ENCODE measurements at regions not wholly inside any gene's neighbourhood (a gene's known extent, or its start where the extent isn't known, plus 50 kb on each side); places are given as distances from the start of the nearest gene placed in this dataset.

- TF ChIP-seq, protein P1, sequence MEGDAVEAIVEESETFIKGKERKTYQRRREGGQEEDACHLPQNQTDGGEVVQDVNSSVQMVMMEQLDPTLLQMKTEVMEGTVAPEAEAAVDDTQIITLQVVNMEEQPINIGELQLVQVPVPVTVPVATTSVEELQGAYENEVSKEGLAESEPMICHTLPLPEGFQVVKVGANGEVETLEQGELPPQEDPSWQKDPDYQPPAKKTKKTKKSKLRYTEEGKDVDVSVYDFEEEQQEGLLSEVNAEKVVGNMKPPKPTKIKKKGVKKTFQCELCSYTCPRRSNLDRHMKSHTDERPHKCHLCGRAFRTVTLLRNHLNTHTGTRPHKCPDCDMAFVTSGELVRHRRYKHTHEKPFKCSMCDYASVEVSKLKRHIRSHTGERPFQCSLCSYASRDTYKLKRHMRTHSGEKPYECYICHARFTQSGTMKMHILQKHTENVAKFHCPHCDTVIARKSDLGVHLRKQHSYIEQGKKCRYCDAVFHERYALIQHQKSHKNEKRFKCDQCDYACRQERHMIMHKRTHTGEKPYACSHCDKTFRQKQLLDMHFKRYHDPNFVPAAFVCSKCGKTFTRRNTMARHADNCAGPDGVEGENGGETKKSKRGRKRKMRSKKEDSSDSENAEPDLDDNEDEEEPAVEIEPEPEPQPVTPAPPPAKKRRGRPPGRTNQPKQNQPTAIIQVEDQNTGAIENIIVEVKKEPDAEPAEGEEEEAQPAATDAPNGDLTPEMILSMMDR (IDR thresholded peaks at IDR 0.05; ENCODE audit: poor library complexity, severe bottlenecking) = no peak
- TF ChIP-seq EZH2 (IDR thresholded peaks at IDR 0.05; ENCODE audit: borderline replicate concordance, insufficient read depth, low read length, poor library complexity, severe bottlenecking) (no peak), REST (IDR thresholded peaks at IDR 0.05; ENCODE audit: borderline replicate concordance) (no peak), TAF1 (IDR thresholded peaks at IDR 0.05; ENCODE audit: low read depth) (no peak), EP300 (conservative IDR thresholded peaks at IDR 0.05; ENCODE audit: poor library complexity, severe bottlenecking) (no peak), POLR2AphosphoS5 (IDR thresholded peaks at IDR 0.05) (no peak)
Measured at GRCh38 chr1:221574529-221574928, 167.4 kb downstream of the DUSP10 start.
